Panc1 (cell line): ENCODE measurements at regions not wholly inside any gene's neighbourhood (a gene's known extent, or its start where the extent isn't known, plus 50 kb on each side); places are given as distances from the start of the nearest gene placed in this dataset.

Source experiments
- ATAC-seq: fragments of 200-7000 bp; cut with Tn5 transposase; 2 replicates; pipeline ENCODE4 v1.9.1; 2020; ENCODE audit warnings: mild to moderate bottlenecking, moderate library complexity
- BruUV-seq: library from RNA; stranded (reverse); fragments of 400-500 nt; replicated peaks from 2 replicates; lab custom pipeline; 2021; lab: Mats Ljungman, UMichigan
- CTCF ChIA-PET: fragments of 300-600 bp; sonication (Branson Sonifier 250); formaldehyde crosslinking; loops from one replicate; lab custom pipeline; 2022; ENCODE audit warnings: antibody characterized with exemption; lab: Charles Lee
- POLR2A ChIA-PET: fragments of 300-600 bp; sonication (Branson Sonifier 250); formaldehyde crosslinking; loops from one replicate; lab custom pipeline; 2022; ENCODE audit warnings: antibody characterized with exemption; lab: Charles Lee
- DNase-seq: peaks from one replicate; pipeline ENCODE4 v3.0.0-alpha.2; 2010; ENCODE audit warnings: low read depth, low spot score
- H3K27ac ChIP-seq: 2 replicates; pipeline ENCODE4 v1.5.1; 2011; ENCODE audit warnings: mild to moderate bottlenecking, low read length, inconsistent platforms
- H3K27me3 ChIP-seq: fragments of 200-500 bp; sonication (Bioruptor generic); 2 replicates; pipeline ENCODE4 v1.6.0; 2014; ENCODE audit warnings: low read length, inconsistent platforms; ENCODE audit not compliant: control insufficient read depth, insufficient read depth
- H3K36me3 ChIP-seq: fragments of 200-500 bp; sonication (Bioruptor generic); 2 replicates; pipeline ENCODE4 v1.5.1; 2014; ENCODE audit warnings: inconsistent platforms, mild to moderate bottlenecking, low read length, moderate library complexity; ENCODE audit not compliant: control insufficient read depth, insufficient read depth
- H3K4me1 ChIP-seq: 2 replicates; pipeline ENCODE4 v1.5.1; 2011; ENCODE audit warnings: inconsistent platforms, mild to moderate bottlenecking, low read length, moderate library complexity; ENCODE audit not compliant: control insufficient read depth, insufficient read depth
- H3K4me3 ChIP-seq, 2 experiments: 2 replicates each; pipeline ENCODE4 v1.5.1; 2011 to 2012; ENCODE audit warnings: low read depth in 2 of 2, low read length in 2 of 2, mild to moderate bottlenecking in 2 of 2, inconsistent platforms in 1 of 2, moderate library complexity in 1 of 2
- H3K9me3 ChIP-seq: fragments of 200-500 bp; sonication (Bioruptor generic); 2 replicates; pipeline ENCODE4 v1.5.1; 2014; ENCODE audit warnings: low read depth, mild to moderate bottlenecking, inconsistent platforms, low read length, moderate library complexity; ENCODE audit not compliant: control insufficient read depth, insufficient read depth
- POLR2AphosphoS5 ChIP-seq: IDR thresholded peaks from 2 replicates; pipeline ENCODE4 v1.6.1; 2012; ENCODE audit warnings: mild to moderate bottlenecking, low read depth, low read length, moderate library complexity
- REST ChIP-seq, 2 experiments: IDR thresholded peaks; 2 replicates each; pipeline ENCODE4 v1.6.1; 2011 to 2012; ENCODE audit warnings: low read depth in 2 of 2, control low read depth in 1 of 2, low read length in 1 of 2, mild to moderate bottlenecking in 1 of 2, moderate library complexity in 1 of 2; ENCODE audit not compliant: insufficient read depth in 1 of 2
- SIN3A ChIP-seq: IDR thresholded peaks from 2 replicates; pipeline ENCODE4 v1.6.1; 2012; ENCODE audit warnings: low read depth, mild to moderate bottlenecking, low read length, moderate library complexity, borderline replicate concordance; ENCODE audit not compliant: insufficient read depth
- TCF7L2 ChIP-seq: IDR thresholded peaks from 2 replicates; pipeline ENCODE4 v1.6.1; 2011; ENCODE audit warnings: mild to moderate bottlenecking, low read depth, low read length, inconsistent platforms
- in situ Hi-C: cut with HindIII; loops from 2 replicates; pipeline ENCODE4 v1.10.0; 2016; ENCODE audit warnings: low sequenced_read_pairs, low pct_unique_long_range_greater_than_20kb
- intact Hi-C: fragments of 100-400 bp; cut with micrococcal nuclease; formaldehyde crosslinking; loops from one replicate; pipeline ENCODE4 v1.10.0; 2022; ENCODE audit not compliant: unreplicated experiment
- TF ChIP-seq, protein P1 (sequence below): fragments of 450-650 bp; IDR thresholded peaks from 2 replicates; pipeline ENCODE4 v1.5.1; 2017; ENCODE audit warnings: mild to moderate bottlenecking

- Histone ChIP-seq H3K36me3 (no peaks in the 10 kb centered on the region), H3K27me3 (no peaks in the 10 kb centered on the region), H3K4me3 (no peak overlapping the region), H3K9me3 (0 out of 2 replicates have a peak, but pooled peaks cover 4% of the 10 kb centered on the region), H3K27ac (no peak overlapping the region), H3K4me1 (no peaks in the 10 kb centered on the region)
- ChIA-PET CTCF (no interaction called here), POLR2A (no interaction called here)
- intact Hi-C loops (no loop called here), in situ Hi-C loops (no loop called here)
- ATAC-seq = no peak
- no TSS peak for BruUV-seq
- TF ChIP-seq SIN3A = no peak
- TF ChIP-seq, protein P1, sequence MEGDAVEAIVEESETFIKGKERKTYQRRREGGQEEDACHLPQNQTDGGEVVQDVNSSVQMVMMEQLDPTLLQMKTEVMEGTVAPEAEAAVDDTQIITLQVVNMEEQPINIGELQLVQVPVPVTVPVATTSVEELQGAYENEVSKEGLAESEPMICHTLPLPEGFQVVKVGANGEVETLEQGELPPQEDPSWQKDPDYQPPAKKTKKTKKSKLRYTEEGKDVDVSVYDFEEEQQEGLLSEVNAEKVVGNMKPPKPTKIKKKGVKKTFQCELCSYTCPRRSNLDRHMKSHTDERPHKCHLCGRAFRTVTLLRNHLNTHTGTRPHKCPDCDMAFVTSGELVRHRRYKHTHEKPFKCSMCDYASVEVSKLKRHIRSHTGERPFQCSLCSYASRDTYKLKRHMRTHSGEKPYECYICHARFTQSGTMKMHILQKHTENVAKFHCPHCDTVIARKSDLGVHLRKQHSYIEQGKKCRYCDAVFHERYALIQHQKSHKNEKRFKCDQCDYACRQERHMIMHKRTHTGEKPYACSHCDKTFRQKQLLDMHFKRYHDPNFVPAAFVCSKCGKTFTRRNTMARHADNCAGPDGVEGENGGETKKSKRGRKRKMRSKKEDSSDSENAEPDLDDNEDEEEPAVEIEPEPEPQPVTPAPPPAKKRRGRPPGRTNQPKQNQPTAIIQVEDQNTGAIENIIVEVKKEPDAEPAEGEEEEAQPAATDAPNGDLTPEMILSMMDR = no peak
- no peak for TF ChIP-seq REST (IDR thresholded peaks at IDR 0.05; ENCODE audit: insufficient read depth in 1 of 2, low read depth in 2 of 2, low read length in 1 of 2)
- no peak for TF ChIP-seq TCF7L2
- TF ChIP-seq POLR2AphosphoS5 = no peak
- DNase-seq = no peak
Observed at GRCh38 chr3:110958313-110959147, 113.1 kb upstream of the NECTIN3 start.

DNA sequence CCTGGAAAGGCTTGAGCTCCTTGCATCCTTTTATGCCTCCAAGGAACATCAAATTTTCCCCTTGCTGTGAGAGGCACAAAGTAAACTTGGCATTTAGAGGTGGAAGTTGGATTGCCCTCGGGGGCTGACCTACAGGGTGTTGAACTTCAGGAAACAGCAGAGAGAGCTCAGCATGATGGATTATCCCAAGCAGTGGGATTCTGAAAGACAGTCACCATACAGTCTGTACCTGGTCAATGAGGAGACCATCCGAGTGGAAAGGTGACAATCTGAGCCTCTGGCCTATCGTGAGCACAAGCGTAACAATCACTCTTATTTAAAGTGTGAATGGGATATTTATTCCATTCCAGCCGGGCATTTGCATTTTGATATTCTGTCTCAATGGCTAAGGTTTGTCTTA lies 105.6 kb upstream of the NECTIN3 start:
- in situ Hi-C loops (no loop called here), intact Hi-C loops (no loop called here)
- Histone ChIP-seq H3K4me1 (no peaks in the 10 kb centered on the region), H3K4me3 (no peak overlapping the region), H3K27ac (no peak overlapping the region), H3K27me3 (no peaks in the 10 kb centered on the region), H3K9me3 (peaks cover 7% of the 10 kb centered on the region; the same call in 1 of the 2 replicates), H3K36me3 (no peaks in the 10 kb centered on the region)
- POLR2A ChIA-PET = no interaction called here
- no peak for DNase-seq
- no TSS peak for BruUV-seq
- no peak for ATAC-seq
- CTCF ChIA-PET = no interaction called here
- no peak for TF ChIP-seq REST (IDR thresholded peaks at IDR 0.05; ENCODE audit: insufficient read depth in 1 of 2, low read depth in 2 of 2, low read length in 1 of 2)
- TF ChIP-seq POLR2AphosphoS5 = no peak
- TF ChIP-seq, protein P1 = no peak
- TF ChIP-seq SIN3A = no peak
- no peak for TF ChIP-seq TCF7L2
